ENCODE measurements at regions not wholly inside any gene's neighbourhood (a gene's known extent, or its start where the extent isn't known, plus 50 kb on each side); places are given as distances from the start of the nearest gene placed in this dataset.

DNA sequence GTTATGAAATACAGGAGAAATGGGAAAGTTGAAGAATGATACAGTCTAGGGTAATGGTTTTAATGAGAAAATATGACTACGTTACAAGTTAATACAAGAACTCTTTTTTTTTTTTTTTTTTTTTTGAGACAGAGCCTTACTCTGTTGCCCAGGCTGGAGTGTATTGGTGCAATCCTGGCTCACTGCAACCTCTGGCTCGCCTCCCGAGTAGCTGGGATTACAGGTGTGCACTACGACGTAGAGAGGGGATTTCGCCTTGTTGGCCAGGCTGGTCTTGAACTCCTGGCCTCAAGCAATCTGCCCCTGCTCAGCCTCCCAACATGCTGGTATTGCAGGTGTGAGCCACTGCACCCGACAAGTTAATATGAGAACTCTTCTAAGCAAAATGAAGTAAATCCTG lies 77.1 kb upstream of the SELENOP start:
- no peak overlapping the region for H3K9ac ChIP-seq (ENCODE audit: low read depth, low read length)
- no peaks in the 10 kb centered on the region for H3K4me1 ChIP-seq (ENCODE audit: insufficient read depth, low read length)
- no peaks in the 10 kb centered on the region for H3K27me3 ChIP-seq (ENCODE audit: insufficient read depth, low read length)
- H3K36me3 ChIP-seq (ENCODE audit: insufficient read depth, low read depth, low read length): no peaks in the 10 kb centered on the region
- no peaks in the 10 kb centered on the region for H3K9me3 ChIP-seq (ENCODE audit: insufficient read depth, low read depth, low read length)
- H3K27ac ChIP-seq (ENCODE audit: low read length): no peak overlapping the region
- no peak overlapping the region for H3K4me3 ChIP-seq (ENCODE audit: low read length)

DNA sequence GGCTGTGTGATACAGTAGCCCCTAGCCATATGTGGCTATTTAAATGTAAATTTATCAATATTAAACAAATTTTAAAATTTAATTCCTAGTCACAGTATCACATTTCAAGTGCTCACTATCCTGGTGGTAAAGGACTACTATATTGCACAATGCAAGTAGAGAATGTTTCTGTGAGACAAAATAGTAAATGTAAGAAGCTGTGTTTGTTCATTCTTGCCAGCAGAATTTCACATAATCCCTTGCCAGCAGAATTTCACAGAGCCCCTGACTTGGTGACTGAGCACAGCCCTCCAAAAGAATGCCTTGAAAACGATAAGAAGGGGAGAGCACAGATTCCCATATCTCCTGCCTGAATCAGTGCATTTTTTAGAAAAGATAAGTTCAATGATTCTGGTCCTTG lies 75.9 kb upstream of the SELENOP start:
- Histone ChIP-seq H3K27me3 (ENCODE audit: insufficient read depth, low read length) (no peaks in the 10 kb centered on the region), H3K9ac (ENCODE audit: low read depth, low read length) (no peak overlapping the region), H3K4me3 (ENCODE audit: low read length) (no peak overlapping the region), H3K27ac (ENCODE audit: low read length) (no peak overlapping the region), H3K36me3 (ENCODE audit: insufficient read depth, low read depth, low read length) (no peaks in the 10 kb centered on the region), H3K9me3 (ENCODE audit: insufficient read depth, low read depth, low read length) (no peaks in the 10 kb centered on the region), H3K4me1 (ENCODE audit: insufficient read depth, low read length) (no peaks in the 10 kb centered on the region)

DNA sequence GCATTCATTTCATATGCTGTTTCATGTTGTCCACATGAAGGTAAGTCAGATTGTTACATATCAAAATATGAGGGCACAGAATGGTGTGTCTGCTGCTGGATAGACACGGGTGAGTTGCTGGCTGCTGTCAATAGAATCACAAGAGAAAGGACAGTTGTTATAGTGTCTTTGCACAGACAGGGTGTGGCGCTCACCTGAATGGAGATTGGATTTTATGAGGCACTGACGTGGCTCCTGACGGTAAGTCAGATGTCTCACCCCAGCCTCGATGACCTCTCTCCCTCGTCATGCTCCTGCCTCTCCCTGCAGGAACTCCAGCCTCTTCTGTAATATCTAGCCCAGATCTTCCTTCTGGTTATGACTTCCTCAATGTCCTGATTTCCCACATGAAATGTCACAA lies 75.4 kb upstream of the SELENOP start:
- Histone ChIP-seq H3K9me3 (ENCODE audit: insufficient read depth, low read depth, low read length) (no peaks in the 10 kb centered on the region), H3K9ac (ENCODE audit: low read depth, low read length) (no peak overlapping the region), H3K4me3 (ENCODE audit: low read length) (no peak overlapping the region), H3K4me1 (ENCODE audit: insufficient read depth, low read length) (no peaks in the 10 kb centered on the region), H3K36me3 (ENCODE audit: insufficient read depth, low read depth, low read length) (no peaks in the 10 kb centered on the region), H3K27me3 (ENCODE audit: insufficient read depth, low read length) (no peaks in the 10 kb centered on the region), H3K27ac (ENCODE audit: low read length) (no peak overlapping the region)

DNA sequence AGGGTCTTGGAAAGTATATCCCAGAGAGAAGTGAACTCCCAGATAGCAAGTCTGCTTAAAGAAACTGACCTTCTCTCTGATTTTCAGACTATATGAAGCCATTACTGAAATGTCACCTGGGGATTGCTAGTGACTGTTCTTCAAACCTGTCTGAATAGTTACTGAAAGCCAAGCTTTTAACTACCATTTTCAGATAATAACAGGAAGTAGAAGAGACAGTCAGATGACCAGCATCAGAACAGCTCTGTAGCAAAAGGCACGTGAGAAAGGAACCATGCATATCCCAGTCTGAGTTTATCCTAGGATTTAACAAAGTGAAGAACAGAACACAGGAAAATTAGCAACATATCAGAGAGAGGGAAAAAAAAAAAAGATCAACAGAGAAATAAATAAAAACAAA lies 74.9 kb upstream of the SELENOP start:
- no peak overlapping the region for H3K27ac ChIP-seq (ENCODE audit: low read length)
- no peak overlapping the region for H3K4me3 ChIP-seq (ENCODE audit: low read length)
- H3K27me3 ChIP-seq (ENCODE audit: insufficient read depth, low read length): no peaks in the 10 kb centered on the region
- H3K4me1 ChIP-seq (ENCODE audit: insufficient read depth, low read length): no peaks in the 10 kb centered on the region
- no peaks in the 10 kb centered on the region for H3K9me3 ChIP-seq (ENCODE audit: insufficient read depth, low read depth, low read length)
- H3K9ac ChIP-seq (ENCODE audit: low read depth, low read length): no peak overlapping the region
- H3K36me3 ChIP-seq (ENCODE audit: insufficient read depth, low read depth, low read length): no peaks in the 10 kb centered on the region

DNA sequence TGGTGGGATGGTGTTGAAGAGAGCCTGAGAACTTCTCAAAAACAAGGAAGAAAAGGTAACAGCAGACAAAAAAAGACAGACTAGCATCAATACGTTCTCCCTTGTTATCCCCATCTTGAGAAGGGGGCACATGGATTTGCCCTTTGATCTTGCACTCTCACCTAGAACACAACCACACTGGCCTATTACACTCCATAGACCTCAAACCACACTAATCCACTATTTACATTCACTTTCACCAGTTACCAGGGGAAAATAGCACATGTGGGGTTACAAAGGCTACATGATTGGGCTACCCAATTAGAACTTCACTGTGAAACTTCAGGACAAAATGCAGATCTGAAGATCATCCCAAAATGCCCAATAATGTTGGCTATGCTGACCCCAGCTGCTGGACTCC lies 72.6 kb upstream of the SELENOP start:
- Histone ChIP-seq H3K9me3 (ENCODE audit: insufficient read depth, low read depth, low read length) (no peaks in the 10 kb centered on the region), H3K27me3 (ENCODE audit: insufficient read depth, low read length) (no peaks in the 10 kb centered on the region), H3K9ac (ENCODE audit: low read depth, low read length) (no peak overlapping the region), H3K36me3 (ENCODE audit: insufficient read depth, low read depth, low read length) (no peaks in the 10 kb centered on the region), H3K4me1 (ENCODE audit: insufficient read depth, low read length) (no peaks in the 10 kb centered on the region), H3K4me3 (ENCODE audit: low read length) (no peak overlapping the region), H3K27ac (ENCODE audit: low read length) (no peak overlapping the region)

DNA sequence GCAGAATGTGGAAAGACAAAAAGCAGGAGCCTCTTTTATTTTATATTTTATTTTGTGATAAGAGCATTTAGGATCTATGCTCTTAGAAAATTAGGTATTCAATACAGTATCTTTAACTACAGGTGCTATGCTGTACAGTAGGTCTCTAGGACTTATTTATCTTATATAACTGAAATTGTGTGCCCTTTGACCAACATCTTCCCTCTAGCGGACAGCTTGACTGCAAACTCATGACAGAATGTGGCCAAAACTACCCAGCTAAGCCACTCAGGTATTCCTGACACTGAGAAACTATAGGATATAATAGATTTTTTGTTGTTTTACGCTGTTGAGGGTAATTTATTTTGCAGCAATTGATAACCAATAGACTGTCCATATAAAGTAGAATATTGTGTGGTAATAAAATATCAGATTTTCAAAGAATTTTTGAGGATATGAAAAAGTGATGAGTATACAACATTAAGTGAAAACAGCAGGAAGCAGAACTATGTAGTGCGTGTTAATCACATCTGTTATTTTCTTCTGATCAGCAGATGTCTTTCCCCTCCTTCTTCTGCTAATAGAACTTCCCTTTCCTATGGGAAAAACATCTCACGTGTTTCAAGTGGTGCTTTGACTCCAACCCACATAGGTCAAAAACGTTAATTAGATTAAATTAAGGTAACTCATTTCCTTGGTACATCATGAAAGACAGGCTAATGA lies 69.9 kb upstream of the SELENOP start:
- Histone ChIP-seq H3K27me3 (ENCODE audit: insufficient read depth, low read length) (no peaks in the 10 kb centered on the region), H3K4me3 (ENCODE audit: low read length) (no peak overlapping the region), H3K27ac (ENCODE audit: low read length) (no peak overlapping the region), H3K9ac (ENCODE audit: low read depth, low read length) (no peak overlapping the region), H3K9me3 (ENCODE audit: insufficient read depth, low read depth, low read length) (no peaks in the 10 kb centered on the region), H3K36me3 (ENCODE audit: insufficient read depth, low read depth, low read length) (no peaks in the 10 kb centered on the region), H3K4me1 (ENCODE audit: insufficient read depth, low read length) (no peaks in the 10 kb centered on the region)

DNA sequence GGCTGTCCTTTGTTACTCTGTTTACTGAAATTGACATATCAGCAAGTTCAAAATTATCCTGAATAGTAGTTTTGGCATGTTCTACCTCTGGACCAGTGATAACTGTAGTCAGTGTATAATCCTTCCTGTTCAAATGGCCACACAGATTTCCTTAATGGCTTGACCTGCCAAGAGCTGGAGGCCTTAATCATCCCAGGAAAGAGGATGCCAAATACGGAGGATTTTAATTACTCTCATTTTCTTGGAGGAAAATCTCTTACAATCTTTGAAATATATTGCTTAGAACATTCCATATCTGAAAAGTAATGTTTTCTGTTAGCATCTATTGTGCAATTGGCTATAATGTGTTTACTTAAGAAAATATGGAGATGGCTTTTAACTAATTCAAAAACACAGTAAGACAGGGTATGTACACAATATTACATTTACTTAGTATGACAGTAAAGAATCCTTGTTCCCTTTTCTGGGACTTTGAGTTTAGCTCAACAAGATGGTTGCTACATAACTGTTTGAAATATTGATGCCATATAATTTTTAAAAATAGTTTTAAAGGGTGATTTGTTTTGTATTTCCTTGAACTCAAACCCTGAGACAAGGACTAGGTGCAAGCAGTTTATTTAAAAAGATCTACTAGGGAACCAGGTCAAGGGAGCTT lies 68.9 kb upstream of the SELENOP start:
- Histone ChIP-seq H3K27ac (ENCODE audit: low read length) (no peak overlapping the region), H3K4me3 (ENCODE audit: low read length) (no peak overlapping the region), H3K27me3 (ENCODE audit: insufficient read depth, low read length) (no peaks in the 10 kb centered on the region), H3K4me1 (ENCODE audit: insufficient read depth, low read length) (no peaks in the 10 kb centered on the region), H3K9ac (ENCODE audit: low read depth, low read length) (no peak overlapping the region), H3K36me3 (ENCODE audit: insufficient read depth, low read depth, low read length) (no peaks in the 10 kb centered on the region), H3K9me3 (ENCODE audit: insufficient read depth, low read depth, low read length) (no peaks in the 10 kb centered on the region)

DNA sequence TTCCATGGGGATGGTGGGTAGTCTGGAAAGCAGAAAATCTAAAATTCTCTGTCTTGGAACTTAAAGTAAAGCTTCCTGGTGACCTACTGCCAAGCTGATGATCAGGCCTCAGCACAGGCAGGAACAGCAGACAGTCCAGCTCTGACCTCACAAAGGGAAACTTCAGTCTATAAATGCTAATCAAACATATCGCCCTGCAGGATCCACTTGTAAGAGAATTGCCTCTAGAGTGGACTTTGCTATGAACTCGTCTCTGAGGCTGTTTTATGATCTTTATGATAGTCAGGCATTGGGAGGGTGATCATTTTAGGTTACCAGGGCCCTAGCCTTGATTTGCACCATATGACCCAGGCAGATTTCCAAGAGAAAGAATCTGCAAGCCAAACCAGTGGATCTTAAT lies 67.6 kb upstream of the SELENOP start:
- Histone ChIP-seq H3K27ac (ENCODE audit: low read length) (no peak overlapping the region), H3K27me3 (ENCODE audit: insufficient read depth, low read length) (no peaks in the 10 kb centered on the region), H3K4me1 (ENCODE audit: insufficient read depth, low read length) (no peaks in the 10 kb centered on the region), H3K9me3 (ENCODE audit: insufficient read depth, low read depth, low read length) (no peaks in the 10 kb centered on the region), H3K4me3 (ENCODE audit: low read length) (no peak overlapping the region), H3K9ac (ENCODE audit: low read depth, low read length) (no peak overlapping the region), H3K36me3 (ENCODE audit: insufficient read depth, low read depth, low read length) (no peaks in the 10 kb centered on the region)

DNA sequence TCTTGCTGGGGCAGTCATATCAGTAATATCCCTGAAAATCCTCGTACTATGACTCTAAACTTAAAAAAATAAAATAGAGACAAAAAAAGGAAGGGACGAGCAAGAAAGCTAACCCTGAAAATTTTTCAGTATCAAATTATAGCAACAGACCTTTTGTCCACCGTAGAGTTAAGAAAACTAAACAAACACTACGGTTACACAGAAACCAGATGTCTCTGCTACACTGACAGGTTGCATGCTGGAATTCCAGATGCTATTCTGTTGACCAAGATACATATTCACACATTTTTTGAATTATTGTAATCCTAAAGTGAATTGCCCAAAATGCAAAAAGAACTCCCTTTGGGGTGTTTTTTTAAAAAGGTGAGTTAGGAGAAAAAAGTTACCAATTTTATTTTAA lies 66.9 kb upstream of the SELENOP start:
- no peak overlapping the region for H3K4me3 ChIP-seq (ENCODE audit: low read length)
- no peaks in the 10 kb centered on the region for H3K4me1 ChIP-seq (ENCODE audit: insufficient read depth, low read length)
- H3K9me3 ChIP-seq (ENCODE audit: insufficient read depth, low read depth, low read length): no peaks in the 10 kb centered on the region
- H3K27ac ChIP-seq (ENCODE audit: low read length): no peak overlapping the region
- no peaks in the 10 kb centered on the region for H3K36me3 ChIP-seq (ENCODE audit: insufficient read depth, low read depth, low read length)
- no peaks in the 10 kb centered on the region for H3K27me3 ChIP-seq (ENCODE audit: insufficient read depth, low read length)
- H3K9ac ChIP-seq (ENCODE audit: low read depth, low read length): no peak overlapping the region

DNA sequence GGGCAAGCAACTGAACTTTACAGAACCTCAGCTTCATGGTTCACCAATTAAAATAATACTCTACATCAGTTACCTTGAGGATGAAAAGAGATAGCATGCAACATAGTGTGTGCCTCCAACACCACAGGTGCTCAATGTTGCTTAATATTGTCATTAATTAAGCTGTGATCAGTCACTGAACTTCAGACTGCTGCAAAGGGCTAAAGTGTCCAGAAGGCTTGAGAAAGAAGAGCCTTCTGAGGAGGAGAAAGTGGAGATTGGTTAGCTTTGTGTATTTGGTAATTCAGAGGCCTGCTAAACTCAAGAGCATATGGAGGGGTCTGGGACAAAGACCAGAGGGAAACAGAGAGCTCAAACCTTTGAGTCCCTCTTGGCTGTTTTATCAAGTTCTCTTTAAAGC lies 66.3 kb upstream of the SELENOP start:
- Histone ChIP-seq H3K27ac (ENCODE audit: low read length) (no peak overlapping the region), H3K9ac (ENCODE audit: low read depth, low read length) (no peak overlapping the region), H3K36me3 (ENCODE audit: insufficient read depth, low read depth, low read length) (no peaks in the 10 kb centered on the region), H3K4me1 (ENCODE audit: insufficient read depth, low read length) (no peaks in the 10 kb centered on the region), H3K4me3 (ENCODE audit: low read length) (no peak overlapping the region), H3K27me3 (ENCODE audit: insufficient read depth, low read length) (no peaks in the 10 kb centered on the region), H3K9me3 (ENCODE audit: insufficient read depth, low read depth, low read length) (no peaks in the 10 kb centered on the region)

DNA sequence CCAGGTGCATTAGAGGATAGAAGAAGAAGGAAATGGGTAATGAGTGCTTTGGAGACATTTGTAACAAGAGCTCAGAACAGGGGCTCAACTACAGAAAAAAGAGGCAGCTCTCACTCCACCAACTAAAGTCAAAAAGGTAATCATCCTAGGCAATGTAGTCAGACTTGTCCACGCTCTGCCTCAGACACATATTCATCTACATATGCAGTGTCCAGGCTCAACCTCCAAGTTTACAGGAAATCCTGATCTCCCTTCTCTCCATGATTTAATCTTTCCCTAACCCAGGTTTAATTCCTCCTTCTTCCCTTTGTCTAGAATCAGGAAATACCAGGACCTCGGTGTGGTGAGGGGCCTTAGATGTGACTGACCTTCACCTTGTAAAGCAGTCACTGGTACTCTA lies 65.7 kb upstream of the SELENOP start:
- Histone ChIP-seq H3K9me3 (ENCODE audit: insufficient read depth, low read depth, low read length) (no peaks in the 10 kb centered on the region), H3K27me3 (ENCODE audit: insufficient read depth, low read length) (no peaks in the 10 kb centered on the region), H3K27ac (ENCODE audit: low read length) (no peak overlapping the region), H3K36me3 (ENCODE audit: insufficient read depth, low read depth, low read length) (no peaks in the 10 kb centered on the region), H3K4me1 (ENCODE audit: insufficient read depth, low read length) (no peaks in the 10 kb centered on the region), H3K4me3 (ENCODE audit: low read length) (no peak overlapping the region), H3K9ac (ENCODE audit: low read depth, low read length) (no peak overlapping the region)

DNA sequence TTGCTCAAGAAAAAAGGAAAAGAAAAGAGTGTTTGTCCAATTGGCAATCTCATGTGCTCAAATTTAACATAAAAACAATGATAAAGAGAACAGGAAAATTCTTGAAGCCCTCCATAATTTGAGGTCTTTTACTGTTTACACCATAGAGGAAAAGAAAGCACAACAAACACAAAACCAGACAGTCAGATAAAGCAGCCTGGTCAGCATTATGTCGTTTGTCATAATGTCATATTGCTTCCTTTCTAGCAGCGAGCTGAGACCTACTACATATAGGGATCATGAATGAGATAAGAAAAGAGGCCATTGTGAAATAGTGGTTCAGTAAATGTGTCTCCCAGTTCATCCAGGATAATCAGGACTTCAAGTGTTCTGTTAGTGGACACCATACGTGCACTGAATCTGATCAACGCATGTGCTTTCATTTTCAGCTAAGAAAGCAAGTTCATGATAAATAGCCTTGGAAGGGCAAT lies 64.7 kb upstream of the SELENOP start:
- H3K27me3 ChIP-seq (ENCODE audit: insufficient read depth, low read length): no peaks in the 10 kb centered on the region
- H3K36me3 ChIP-seq (ENCODE audit: insufficient read depth, low read depth, low read length): no peaks in the 10 kb centered on the region
- no peak overlapping the region for H3K4me3 ChIP-seq (ENCODE audit: low read length)
- no peak overlapping the region for H3K9ac ChIP-seq (ENCODE audit: low read depth, low read length)
- H3K27ac ChIP-seq (ENCODE audit: low read length): no peak overlapping the region
- no peaks in the 10 kb centered on the region for H3K4me1 ChIP-seq (ENCODE audit: insufficient read depth, low read length)
- H3K9me3 ChIP-seq (ENCODE audit: insufficient read depth, low read depth, low read length): no peaks in the 10 kb centered on the region
